SU-DHL-6 (cell line): ENCODE measurements at regions not wholly inside any gene's neighbourhood (a gene's known extent, or its start where the extent isn't known, plus 50 kb on each side); places are given as distances from the start of the nearest gene placed in this dataset.

Source experiments
- H2AFZ ChIP-seq: fragments of 200-600 bp; sonication (generic); 2 replicates; pipeline ENCODE4 v1.6.1; 2014; ENCODE audit warnings: low read depth, mild to moderate bottlenecking, moderate library complexity, mixed read lengths, antibody characterized with exemption, low read length; ENCODE audit not compliant: severe bottlenecking
- H3F3A ChIP-seq: fragments of 200-600 bp; shearing (Covaris generic); 2 replicates; pipeline ENCODE4 v1.6.0; 2016; ENCODE audit warnings: antibody characterized with exemption, mild to moderate bottlenecking; ENCODE audit not compliant: insufficient read depth
- H3K27ac ChIP-seq: fragments of 200-600 bp; sonication (generic); 2 replicates; pipeline ENCODE4 v1.5.1; 2016; ENCODE audit warnings: low read depth, mild to moderate bottlenecking, low read length, moderate library complexity, mixed read lengths
- H3K27me3 ChIP-seq: fragments of 200-600 bp; sonication (generic), shearing (Covaris generic); 2 replicates; pipeline ENCODE4 v1.6.0; 2014; ENCODE audit warnings: mild to moderate bottlenecking, low read length
- H3K36me3 ChIP-seq: fragments of 200-600 bp; sonication (generic); 2 replicates; pipeline ENCODE4 v1.6.1; 2014; ENCODE audit warnings: mild to moderate bottlenecking, low read length, mixed read lengths
- H3K4me2 ChIP-seq: fragments of 300-600, 200-600 bp; shearing (Covaris generic), sonication (generic); 2 replicates; pipeline ENCODE4 v1.6.0; 2014; ENCODE audit warnings: low read length, low read depth, mild to moderate bottlenecking; ENCODE audit not compliant: poor library complexity, severe bottlenecking
- H3K4me3 ChIP-seq: fragments of 200-600 bp; sonication (generic); 2 replicates; pipeline ENCODE4 v1.5.1; 2014; ENCODE audit warnings: antibody characterized with exemption, low read length, mild to moderate bottlenecking, mixed read lengths; ENCODE audit not compliant: insufficient read depth, poor library complexity, severe bottlenecking
- H3K79me2 ChIP-seq: fragments of 200-600 bp; sonication (generic); 2 replicates; pipeline ENCODE4 v1.6.1; 2014; ENCODE audit warnings: mild to moderate bottlenecking, low read length, moderate library complexity; ENCODE audit not compliant: insufficient read depth
- H3K9ac ChIP-seq: fragments of 200-600 bp; sonication (generic); 2 replicates; pipeline ENCODE4 v1.7.0; 2014; ENCODE audit warnings: mild to moderate bottlenecking, low read length
- H3K9me2 ChIP-seq: fragments of 200-600 bp; sonication (generic); replicated peaks from 2 replicates; pipeline ENCODE4 v1.6.1; 2014; ENCODE audit warnings: low read length; ENCODE audit not compliant: insufficient read depth
- H3K9me3 ChIP-seq: fragments of 200-600 bp; sonication (generic); 2 replicates; pipeline ENCODE4 v1.6.1; 2014; ENCODE audit warnings: low read length, mixed read lengths; ENCODE audit not compliant: insufficient read depth
- H4K20me1 ChIP-seq: fragments of 200-600 bp; sonication (generic); 2 replicates; pipeline ENCODE4 v1.6.1; 2014; ENCODE audit warnings: low read depth, mild to moderate bottlenecking, antibody characterized with exemption, low read length, moderate library complexity, mixed read lengths
- CTCF ChIP-seq: fragments of 200-600 bp; sonication (generic); IDR thresholded peaks from one replicate; pipeline ENCODE4 v1.5.1; 2017; ENCODE audit warnings: antibody characterized with exemption, mild to moderate bottlenecking, low read length, moderate library complexity; ENCODE audit not compliant: insufficient read depth, poor library complexity, severe bottlenecking
- EZH2phosphoT487 ChIP-seq: fragments of 200-600 bp; sonication (generic), shearing (Covaris generic); conservative IDR thresholded peaks from 2 replicates; pipeline ENCODE4 v1.6.1; 2018; ENCODE audit warnings: mild to moderate bottlenecking, antibody characterized with exemption, low read length, moderate library complexity, mixed read lengths

GRCh38 chr11:119842731-119843130, 113.7 kb upstream of the NECTIN1 start:
- Histone ChIP-seq H3K9ac (no peak overlapping the region), H3K9me3 (no peaks in the 10 kb centered on the region), H3K79me2 (no peaks in the 10 kb centered on the region), H3K9me2 (no peaks in the 10 kb centered on the region), H3K27ac (no peak overlapping the region), H3K4me3 (no peak overlapping the region), H3K36me3 (no peaks in the 10 kb centered on the region), H3F3A (no peaks in the 10 kb centered on the region), H3K4me2 (no peak overlapping the region), H2AFZ (no peak overlapping the region), H4K20me1 (no peaks in the 10 kb centered on the region), H3K27me3 (no peaks in the 10 kb centered on the region; the same call in 1 of the 2 replicates)
- TF ChIP-seq CTCF (no peak), EZH2phosphoT487 (no peak)

- H3K36me3 ChIP-seq = no peaks in the 10 kb centered on the region
- no peaks in the 10 kb centered on the region for H3K27me3 ChIP-seq
- no peak overlapping the region for H3K4me3 ChIP-seq
- H3F3A ChIP-seq = no peaks in the 10 kb centered on the region
- H3K9me2 ChIP-seq = no peaks in the 10 kb centered on the region
- H2AFZ ChIP-seq = no peak overlapping the region
- TF ChIP-seq CTCF = no peak
- no peak for TF ChIP-seq EZH2phosphoT487
- no peaks in the 10 kb centered on the region for H3K79me2 ChIP-seq
- H3K4me2 ChIP-seq = no peak overlapping the region
- H3K9ac ChIP-seq = no peak overlapping the region
- H3K9me3 ChIP-seq = no peaks in the 10 kb centered on the region
- no peaks in the 10 kb centered on the region for H4K20me1 ChIP-seq
- H3K27ac ChIP-seq = no peak overlapping the region
Observed at GRCh38 chr11:119839476-119840133, 110.6 kb upstream of the NECTIN1 start.

- H3K4me2 ChIP-seq = no peak overlapping the region
- H3K9ac ChIP-seq = no peak overlapping the region
- TF ChIP-seq EZH2phosphoT487 (no peak), CTCF (no peak)
- H3K27me3 ChIP-seq = no peaks in the 10 kb centered on the region
- no peak overlapping the region for H3K27ac ChIP-seq
- no peaks in the 10 kb centered on the region for H3F3A ChIP-seq
- H3K36me3 ChIP-seq = no peaks in the 10 kb centered on the region
- no peaks in the 10 kb centered on the region for H4K20me1 ChIP-seq
- H3K9me3 ChIP-seq = no peaks in the 10 kb centered on the region
- no peaks in the 10 kb centered on the region for H3K9me2 ChIP-seq
- H3K79me2 ChIP-seq = no peaks in the 10 kb centered on the region
- H2AFZ ChIP-seq = no peak overlapping the region
- H3K4me3 ChIP-seq = no peak overlapping the region
Observed at GRCh38 chr11:119835753-119836152, 106.8 kb upstream of the NECTIN1 start.
